Karpas-422 (cell line): ENCODE measurements at regions not wholly inside any gene's neighbourhood (a gene's known extent, or its start where the extent isn't known, plus 50 kb on each side); places are given as distances from the start of the nearest gene placed in this dataset.
"Not testable (repeated sequence)": the region's sequence is repeated elsewhere in the genome, so short reads cannot be mapped to it uniquely, and the experiment has no call there.

Experiments used
- DNase-seq: peaks from one replicate; pipeline ENCODE4 v3.0.0-alpha.2; 2015
- H2AFZ ChIP-seq: fragments of 200-600 bp; sonication (generic); 2 replicates; pipeline ENCODE4 v1.6.1; 2014; ENCODE audit warnings: antibody characterized with exemption, low read length, mixed read lengths
- H3K27ac ChIP-seq: fragments of 200-600 bp; sonication (generic); 2 replicates; pipeline ENCODE4 v1.5.1; 2014; ENCODE audit warnings: mild to moderate bottlenecking, low read length, moderate library complexity
- H3K27me3 ChIP-seq: fragments of 200-600 bp; sonication (generic); 2 replicates; pipeline ENCODE4 v1.6.1; 2014; ENCODE audit warnings: low read length, mixed read lengths
- H3K36me3 ChIP-seq: fragments of 200-600 bp; sonication (generic); 2 replicates; pipeline ENCODE4 v1.6.1; 2014; ENCODE audit warnings: low read length, mixed read lengths; ENCODE audit not compliant: insufficient read depth
- H3K4me1 ChIP-seq: fragments of 200-600 bp; sonication (generic); 2 replicates; pipeline ENCODE4 v1.6.1; 2014; ENCODE audit warnings: mild to moderate bottlenecking, low read length, mixed read lengths
- H3K4me2 ChIP-seq: fragments of 200-600 bp; sonication (generic); 2 replicates; pipeline ENCODE4 v1.6.1; 2014; ENCODE audit warnings: low read length, low read depth, mild to moderate bottlenecking; ENCODE audit not compliant: poor library complexity, severe bottlenecking
- H3K4me3 ChIP-seq: fragments of 200-600 bp; sonication (generic); 2 replicates; pipeline ENCODE4 v1.5.1; 2014; ENCODE audit warnings: mild to moderate bottlenecking, antibody characterized with exemption, low read length, mixed read lengths
- H3K79me2 ChIP-seq: fragments of 200-600 bp; sonication (generic); 2 replicates; pipeline ENCODE4 v1.6.1; 2014; ENCODE audit warnings: mild to moderate bottlenecking, low read length, mixed read lengths
- H3K9ac ChIP-seq: fragments of 200-600 bp; sonication (generic); 2 replicates; pipeline ENCODE4 v1.6.0; 2014; ENCODE audit warnings: low read length
- H3K9me2 ChIP-seq: fragments of 200-600 bp; sonication (generic), shearing (Covaris generic); replicated peaks from 2 replicates; pipeline ENCODE4 v1.6.0; 2014; ENCODE audit warnings: mild to moderate bottlenecking, low read length, moderate library complexity; ENCODE audit not compliant: insufficient read depth
- H3K9me3 ChIP-seq: fragments of 300-700, 200-600 bp; sonication (generic); 2 replicates; pipeline ENCODE4 v1.6.1; 2014; ENCODE audit warnings: low read length, mixed read lengths
- H4K20me1 ChIP-seq: fragments of 200-600 bp; sonication (generic); 2 replicates; pipeline ENCODE4 v1.6.1; 2014; ENCODE audit warnings: mild to moderate bottlenecking, antibody characterized with exemption, low read length, low read depth; ENCODE audit not compliant: insufficient read depth

DNA sequence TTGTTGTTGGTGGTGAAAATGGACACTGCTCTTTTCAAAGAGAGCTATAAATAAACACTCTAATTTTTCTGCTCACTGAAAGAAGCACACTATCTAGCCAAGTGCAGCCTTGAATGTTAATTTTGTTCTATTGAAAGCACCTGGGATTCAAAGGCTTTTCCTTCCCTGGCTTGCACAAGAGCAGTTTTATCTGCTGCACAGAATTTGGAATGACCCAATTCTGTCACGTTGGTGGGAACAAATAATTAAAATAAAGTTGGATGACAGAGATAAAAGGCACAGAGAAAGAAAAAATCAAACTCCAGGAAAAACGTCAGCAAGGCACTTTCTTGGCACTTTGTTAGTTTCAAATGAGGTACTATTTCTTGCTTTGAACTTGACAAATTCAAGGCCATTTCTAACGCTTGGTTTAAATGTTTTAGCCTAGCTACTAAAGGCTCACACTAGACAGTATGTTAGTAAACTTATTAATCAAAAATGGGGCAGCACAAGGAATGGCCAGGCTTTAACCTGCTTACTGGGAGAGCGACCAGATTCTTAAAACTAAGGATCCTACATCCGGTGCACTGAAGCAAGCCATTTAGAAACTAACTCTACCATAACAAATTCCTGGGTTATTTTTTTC lies 145.5 kb upstream of the ARG1 start:
- Histone ChIP-seq H3K9me3 (no peaks in the 10 kb centered on the region), H3K4me2 (no peak overlapping the region), H3K79me2 (no peaks in the 10 kb centered on the region), H4K20me1 (no peaks in the 10 kb centered on the region), H2AFZ (no peak overlapping the region), H3K4me1 (no peaks in the 10 kb centered on the region), H3K36me3 (no peaks in the 10 kb centered on the region), H3K27ac (no peak overlapping the region), H3K9me2 (no peaks in the 10 kb centered on the region), H3K27me3 (0 out of 2 replicates have a peak, but pooled peaks cover 2% of the 10 kb centered on the region), H3K4me3 (no peak overlapping the region), H3K9ac (no peak overlapping the region)
- DNase-seq, result no peak

DNA sequence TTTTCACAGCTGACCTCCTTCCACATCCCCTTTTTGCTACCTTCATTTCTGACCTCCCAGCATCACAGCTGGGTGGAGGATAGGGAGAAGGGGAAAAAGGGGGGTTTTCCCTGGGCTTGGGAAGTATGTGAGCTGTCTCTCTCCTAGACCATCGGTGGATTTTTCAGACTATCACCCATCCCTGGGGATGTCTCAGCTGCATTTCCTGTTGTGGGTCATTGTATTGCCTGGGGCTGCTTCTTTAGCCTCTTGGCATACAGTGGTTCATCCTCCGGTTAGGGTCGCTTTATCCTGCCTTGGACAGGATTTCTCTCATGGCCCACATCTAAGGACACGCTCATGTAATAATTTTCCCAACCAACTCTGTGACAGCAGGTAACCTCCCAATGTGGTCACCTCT lies 142.5 kb upstream of the ARG1 start:
- Histone ChIP-seq H3K9ac (no peak overlapping the region), H3K36me3 (no peaks in the 10 kb centered on the region), H3K9me2 (no peaks in the 10 kb centered on the region), H2AFZ (no peak overlapping the region), H3K4me1 (no peaks in the 10 kb centered on the region), H4K20me1 (no peaks in the 10 kb centered on the region), H3K4me3 (no peak overlapping the region), H3K27ac (no peak overlapping the region), H3K9me3 (no peaks in the 10 kb centered on the region), H3K79me2 (no peaks in the 10 kb centered on the region), H3K27me3 (0 out of 2 replicates have a peak, but pooled peaks cover 2% of the 10 kb centered on the region), H3K4me2 (no peak overlapping the region)
- no peak for DNase-seq

DNA sequence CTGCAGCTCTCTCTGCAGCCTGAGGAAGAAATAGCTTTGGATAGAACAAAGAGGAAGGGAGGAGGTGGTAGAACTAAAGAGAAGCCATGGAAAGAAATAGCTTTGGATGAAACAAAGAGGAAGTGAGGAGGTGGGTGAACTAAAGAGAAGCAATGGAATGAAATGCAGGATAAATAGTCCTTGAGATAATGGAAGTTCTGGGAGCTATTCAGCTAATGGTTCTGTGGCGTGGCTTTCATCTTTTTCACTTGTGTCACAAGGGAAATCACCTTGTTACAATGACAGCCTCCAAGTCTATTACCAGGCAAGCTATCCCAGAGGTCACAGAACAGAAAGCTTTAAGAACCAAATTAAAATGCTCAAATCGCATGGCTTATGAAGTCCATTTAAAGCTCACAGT lies 141.3 kb upstream of the ARG1 start:
- DNase-seq, result no peak
- Histone ChIP-seq H2AFZ (no peak overlapping the region), H3K4me1 (no peaks in the 10 kb centered on the region), H3K79me2 (no peaks in the 10 kb centered on the region), H4K20me1 (no peaks in the 10 kb centered on the region), H3K27me3 (no peaks in the 10 kb centered on the region), H3K9me2 (no peaks in the 10 kb centered on the region), H3K27ac (no peak overlapping the region), H3K9me3 (no peaks in the 10 kb centered on the region), H3K36me3 (no peaks in the 10 kb centered on the region), H3K4me3 (no peak overlapping the region), H3K4me2 (no peak overlapping the region), H3K9ac (no peak overlapping the region)

DNA sequence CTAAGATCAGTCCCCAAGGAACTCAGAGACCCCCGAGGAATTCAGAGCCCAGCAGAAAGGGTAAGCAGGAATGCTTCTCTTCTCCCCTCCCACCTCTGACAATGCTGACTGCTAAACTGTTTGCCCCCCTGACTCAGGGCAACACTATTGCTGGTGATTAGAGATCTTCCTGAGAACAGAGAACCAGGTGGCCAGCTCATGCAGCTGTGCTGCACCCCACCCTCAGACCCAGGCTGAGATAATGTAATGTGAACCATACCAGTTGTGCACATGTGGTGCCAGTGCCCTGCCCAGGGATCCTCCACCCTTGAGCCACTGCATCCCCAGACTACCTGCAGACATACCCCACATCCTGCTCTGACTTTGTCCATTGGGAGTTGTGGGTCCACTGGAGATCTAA lies 139.1 kb upstream of the ARG1 start:
- no peaks in the 10 kb centered on the region for H3K36me3 ChIP-seq
- no peak overlapping the region for H3K27ac ChIP-seq
- no peaks in the 10 kb centered on the region for H3K4me1 ChIP-seq
- H3K4me3 ChIP-seq, result no peak overlapping the region
- H4K20me1 ChIP-seq, result no peaks in the 10 kb centered on the region
- no peaks in the 10 kb centered on the region for H3K27me3 ChIP-seq
- no peaks in the 10 kb centered on the region for H3K9me2 ChIP-seq
- no peak overlapping the region for H2AFZ ChIP-seq
- H3K79me2 ChIP-seq, result no peaks in the 10 kb centered on the region
- no peaks in the 10 kb centered on the region for H3K9me3 ChIP-seq
- no peak overlapping the region for H3K4me2 ChIP-seq
- no peak overlapping the region for H3K9ac ChIP-seq
- no peak for DNase-seq

DNA sequence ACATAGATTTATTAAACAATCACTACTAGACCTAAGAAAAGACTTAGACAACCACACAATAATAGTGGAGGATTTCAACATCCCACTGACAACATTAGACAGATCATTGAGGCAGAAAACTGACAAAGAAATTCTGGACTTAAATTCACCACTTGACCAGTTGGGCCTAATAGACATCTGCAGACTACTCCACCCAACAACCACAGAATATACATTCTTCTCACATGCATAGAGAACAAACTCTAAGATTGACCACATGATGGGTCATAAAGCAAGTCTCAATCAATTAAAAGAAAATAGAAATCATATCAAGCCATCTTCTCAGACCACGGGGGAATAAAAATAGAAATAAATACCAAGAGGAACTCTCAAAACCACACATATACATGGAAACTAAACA lies 136.7 kb upstream of the ARG1 start:
- Histone ChIP-seq H3K79me2 (no peaks in the 10 kb centered on the region), H3K9ac (no peak overlapping the region), H3K36me3 (no peaks in the 10 kb centered on the region), H3K4me3 (no peak overlapping the region), H3K27ac (no peak overlapping the region), H3K9me2 (no peaks in the 10 kb centered on the region), H3K27me3 (no peaks in the 10 kb centered on the region), H3K4me2 (no peak overlapping the region), H3K4me1 (no peaks in the 10 kb centered on the region), H2AFZ (no peak overlapping the region), H4K20me1 (no peaks in the 10 kb centered on the region), H3K9me3 (no peaks in the 10 kb centered on the region)
- DNase-seq, result no peak

DNA sequence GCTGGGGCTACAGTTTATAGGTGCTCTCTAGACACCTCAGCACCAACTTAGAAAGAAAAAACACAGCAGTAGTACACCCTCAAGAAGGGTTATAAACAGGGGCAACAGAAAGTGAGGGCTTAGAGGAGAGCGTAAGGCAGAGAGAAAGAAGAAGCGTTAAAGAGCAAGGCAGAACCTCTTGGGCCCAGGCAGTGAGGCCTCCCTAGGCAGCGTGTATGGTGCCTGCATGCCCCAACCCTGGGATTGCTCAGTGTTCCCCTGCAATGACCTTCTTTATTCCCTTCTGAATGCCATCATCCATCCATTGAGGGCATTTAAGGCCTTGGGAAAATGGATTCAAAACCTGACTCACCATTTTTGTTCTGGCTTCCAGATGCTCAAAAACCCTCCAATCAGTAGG lies 130.0 kb upstream of the ARG1 start:
- H3K9ac ChIP-seq, result no peak overlapping the region
- H3K36me3 ChIP-seq, result no peaks in the 10 kb centered on the region
- no peak overlapping the region for H3K4me2 ChIP-seq
- H3K79me2 ChIP-seq, result no peaks in the 10 kb centered on the region
- H3K27me3 ChIP-seq, result no peaks in the 10 kb centered on the region
- no peak overlapping the region for H2AFZ ChIP-seq
- H3K4me1 ChIP-seq, result no peaks in the 10 kb centered on the region
- H3K9me3 ChIP-seq, result no peaks in the 10 kb centered on the region
- no peaks in the 10 kb centered on the region for H4K20me1 ChIP-seq
- H3K4me3 ChIP-seq, result no peak overlapping the region
- no peaks in the 10 kb centered on the region for H3K9me2 ChIP-seq
- H3K27ac ChIP-seq, result no peak overlapping the region
- DNase-seq, result no peak

DNA sequence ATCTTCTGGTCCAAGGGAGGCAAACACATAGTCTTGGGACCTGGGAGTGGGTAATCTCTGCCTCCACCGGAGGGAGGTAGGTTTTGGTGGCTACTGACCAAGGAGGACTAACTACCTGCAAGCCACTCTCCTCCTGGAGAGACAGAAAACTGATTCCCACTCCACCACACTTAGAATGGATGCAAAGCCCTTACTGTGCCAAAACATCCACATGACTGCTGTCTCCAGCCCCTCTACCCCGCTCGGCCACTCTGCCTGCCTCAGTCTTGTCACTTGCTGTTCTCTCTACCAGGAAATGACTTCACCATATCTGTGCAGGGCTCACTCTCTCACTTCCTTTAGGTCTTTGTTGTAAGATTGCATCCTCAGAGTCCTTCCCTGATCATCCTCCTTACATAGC lies 129.5 kb upstream of the ARG1 start:
- no peaks in the 10 kb centered on the region for H3K9me3 ChIP-seq
- H3K9ac ChIP-seq, result no peak overlapping the region
- H3K36me3 ChIP-seq, result no peaks in the 10 kb centered on the region
- H3K4me2 ChIP-seq, result no peak overlapping the region
- DNase-seq, result no peak
- H3K4me1 ChIP-seq, result no peaks in the 10 kb centered on the region
- no peaks in the 10 kb centered on the region for H4K20me1 ChIP-seq
- H3K27me3 ChIP-seq, result no peaks in the 10 kb centered on the region
- H2AFZ ChIP-seq, result no peak overlapping the region
- no peaks in the 10 kb centered on the region for H3K79me2 ChIP-seq
- H3K4me3 ChIP-seq, result no peak overlapping the region
- no peak overlapping the region for H3K27ac ChIP-seq
- no peaks in the 10 kb centered on the region for H3K9me2 ChIP-seq

DNA sequence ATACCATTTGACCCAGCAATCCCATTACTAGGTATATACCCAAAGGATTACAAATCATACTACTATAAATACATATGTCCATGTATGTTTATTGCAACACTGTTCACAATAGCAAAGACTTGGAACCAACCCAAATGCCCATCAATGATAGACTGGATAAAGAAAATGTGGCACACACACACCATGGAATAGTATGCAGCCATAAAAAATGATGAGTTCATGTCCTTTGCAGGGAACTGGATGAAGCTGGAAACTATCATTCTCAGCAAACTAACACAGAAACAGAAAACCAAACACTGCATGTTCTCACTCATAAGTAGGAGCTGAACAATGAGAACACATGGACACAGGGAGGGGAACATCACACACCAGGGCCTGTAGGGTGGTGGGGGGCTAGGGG lies 127.7 kb upstream of the ARG1 start:
- H3K27ac ChIP-seq, H3K27me3 ChIP-seq, H3K4me3 ChIP-seq, H3K36me3 ChIP-seq, H3K9ac ChIP-seq, H3K79me2 ChIP-seq, H3K9me2 ChIP-seq, H3K4me2 ChIP-seq, H2AFZ ChIP-seq, H4K20me1 ChIP-seq, H3K9me3 ChIP-seq, H3K4me1 ChIP-seq, DNase-seq: not testable (repeated sequence)

DNA sequence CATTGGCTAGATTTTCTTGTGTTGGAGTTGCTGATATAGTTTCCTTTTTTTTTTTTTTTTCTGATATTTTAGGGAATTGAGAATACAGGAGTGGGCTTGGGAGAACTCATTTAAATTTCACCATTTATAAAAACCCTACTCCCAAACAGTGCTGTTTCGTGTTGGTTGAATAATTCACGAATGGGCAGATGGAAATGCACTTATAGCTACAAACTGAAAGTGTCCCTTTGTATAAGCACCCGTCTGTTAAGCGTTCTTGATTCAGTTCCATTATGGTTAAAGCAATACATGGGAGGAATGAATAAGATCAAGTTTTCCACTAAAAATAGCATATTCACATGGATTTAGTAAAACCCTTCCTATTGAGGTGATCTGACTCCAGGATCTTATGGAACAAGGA lies 122.2 kb upstream of the ARG1 start:
- H3K4me3 ChIP-seq, result no peak overlapping the region
- H3K9me2 ChIP-seq, result no peaks in the 10 kb centered on the region
- H3K9me3 ChIP-seq, result no peaks in the 10 kb centered on the region
- no peaks in the 10 kb centered on the region for H3K4me1 ChIP-seq
- no peaks in the 10 kb centered on the region for H3K79me2 ChIP-seq
- H3K27ac ChIP-seq, result no peak overlapping the region
- no peak overlapping the region for H3K4me2 ChIP-seq
- H4K20me1 ChIP-seq, result no peaks in the 10 kb centered on the region
- no peak overlapping the region for H3K9ac ChIP-seq
- no peaks in the 10 kb centered on the region for H3K36me3 ChIP-seq
- no peaks in the 10 kb centered on the region for H3K27me3 ChIP-seq
- DNase-seq, result no peak
- H2AFZ ChIP-seq, result no peak overlapping the region
